ENCODE measurements at regions not wholly inside any gene's neighbourhood (a gene's known extent, or its start where the extent isn't known, plus 50 kb on each side); places are given as distances from the start of the nearest gene placed in this dataset.
"Not testable (repeated sequence)": the region's sequence is repeated elsewhere in the genome, so short reads cannot be mapped to it uniquely, and the experiment has no call there.

DNA sequence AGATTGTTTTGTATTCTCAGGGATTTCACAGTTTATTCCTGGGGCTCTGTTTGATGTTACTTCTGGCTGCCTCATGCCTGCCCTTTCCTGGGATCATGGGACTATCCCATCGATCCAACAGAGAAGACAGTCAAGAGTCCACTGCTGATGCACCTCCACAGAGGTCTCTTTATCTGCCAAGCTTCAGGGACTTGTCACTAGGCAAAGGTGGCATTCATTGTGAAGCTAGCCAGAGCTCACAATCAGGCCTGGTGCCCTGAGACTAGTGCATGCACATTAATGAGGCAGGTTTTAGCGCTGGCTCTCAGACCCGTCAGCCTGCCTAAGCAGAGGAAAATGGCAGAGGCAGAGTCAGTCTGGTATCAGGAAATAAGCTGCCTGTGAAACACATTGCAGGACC is 66.9 kb upstream of the TSPY4 start:
- not testable (repeated sequence) for H3K4me1 ChIP-seq (ENCODE audit: control insufficient read depth in 2 of 2, insufficient read depth in 2 of 2, low read length in 1 of 2); H3K27me3 ChIP-seq (ENCODE audit: control insufficient read depth in 1 of 2, insufficient read depth in 2 of 2, low read length in 2 of 2); H3K9me3 ChIP-seq (ENCODE audit: control insufficient read depth in 2 of 2, insufficient read depth in 1 of 2, low read depth in 1 of 2, low read length in 1 of 2); H3K4me3 ChIP-seq (ENCODE audit: low read depth in 1 of 2, low read length in 2 of 2); H3K36me3 ChIP-seq (ENCODE audit: control insufficient read depth in 2 of 2, insufficient read depth in 2 of 2, low read length in 1 of 2); H3K27ac ChIP-seq (ENCODE audit: low read depth in 2 of 2, low read length in 1 of 2)
- WGBS, 2 donors = 60 to 72% methylated on average over 1 to 3 of the region's 3 CpGs

DNA sequence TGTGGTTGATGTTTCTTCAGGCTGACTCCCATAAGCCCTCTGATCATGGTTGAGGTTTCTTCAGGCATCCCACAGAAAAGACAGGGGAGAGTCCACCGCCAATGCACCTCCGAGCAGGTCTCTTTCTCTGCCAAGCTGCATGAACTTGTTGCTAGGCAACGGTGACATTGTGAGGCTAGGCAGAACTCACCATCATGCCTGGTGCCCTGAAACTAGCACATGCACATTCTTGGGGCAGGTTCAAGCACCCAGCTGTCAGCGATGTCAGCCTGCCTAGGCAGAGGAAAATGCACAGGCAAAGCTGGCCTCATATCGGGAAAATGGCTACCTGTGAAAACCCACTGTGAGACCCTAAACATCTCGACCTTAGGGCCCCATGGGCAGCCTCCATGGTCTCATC is 64.4 kb upstream of the TSPY4 start:
- not testable (repeated sequence) for H3K27ac ChIP-seq (ENCODE audit: low read depth in 2 of 2, low read length in 1 of 2); H3K4me1 ChIP-seq (ENCODE audit: control insufficient read depth in 2 of 2, insufficient read depth in 2 of 2, low read length in 1 of 2); H3K9me3 ChIP-seq (ENCODE audit: control insufficient read depth in 2 of 2, insufficient read depth in 1 of 2, low read depth in 1 of 2, low read length in 1 of 2); H3K4me3 ChIP-seq (ENCODE audit: low read depth in 1 of 2, low read length in 2 of 2); H3K36me3 ChIP-seq (ENCODE audit: control insufficient read depth in 2 of 2, insufficient read depth in 2 of 2, low read length in 1 of 2); H3K27me3 ChIP-seq (ENCODE audit: control insufficient read depth in 1 of 2, insufficient read depth in 2 of 2, low read length in 2 of 2)
- WGBS, 2 donors = 67 to 71% methylated on average over 1 to 6 of the region's 6 CpGs

DNA sequence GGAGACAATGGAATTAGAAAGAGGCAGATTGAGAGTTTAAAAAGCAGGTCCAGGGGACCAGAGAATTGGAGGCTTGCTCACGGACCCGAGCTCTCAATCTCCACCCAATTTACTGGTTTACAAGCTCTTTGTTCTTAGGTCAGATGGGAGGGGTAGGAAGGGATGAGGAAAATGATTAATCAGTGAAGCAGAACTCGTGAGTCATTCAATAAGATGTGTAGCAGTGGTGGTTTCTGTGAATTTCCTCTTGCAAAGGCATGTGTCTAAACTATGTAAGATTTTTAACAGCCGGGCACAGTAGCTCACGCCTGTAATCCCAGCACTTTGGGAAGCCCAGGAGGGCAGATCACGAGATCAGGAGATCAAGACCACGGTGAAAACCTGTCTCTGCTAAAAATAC is 58.4 kb upstream of the TSPY4 start:
- WGBS, 2 donors = 32% methylated on average over 7 of the region's 7 CpGs; no CpG with 5 or more reads in 1 of the 2 donors
- not testable (repeated sequence) for H3K36me3 ChIP-seq (ENCODE audit: control insufficient read depth in 2 of 2, insufficient read depth in 2 of 2, low read length in 1 of 2); H3K9me3 ChIP-seq (ENCODE audit: control insufficient read depth in 2 of 2, insufficient read depth in 1 of 2, low read depth in 1 of 2, low read length in 1 of 2); H3K4me1 ChIP-seq (ENCODE audit: control insufficient read depth in 2 of 2, insufficient read depth in 2 of 2, low read length in 1 of 2); H3K4me3 ChIP-seq (ENCODE audit: low read depth in 1 of 2, low read length in 2 of 2); H3K27ac ChIP-seq (ENCODE audit: low read depth in 2 of 2, low read length in 1 of 2); H3K27me3 ChIP-seq (ENCODE audit: control insufficient read depth in 1 of 2, insufficient read depth in 2 of 2, low read length in 2 of 2)
